Left lung (tissue), 4 donors: ENCODE measurements at regions not wholly inside any gene's neighbourhood (a gene's known extent, or its start where the extent isn't known, plus 50 kb on each side); places are given as distances from the start of the nearest gene placed in this dataset.

Source experiments
- ATAC-seq: fragments of 200-7000 bp; cut with Tn5 transposase; one replicate; pipeline ENCODE4 v1.9.1; 2020; ENCODE audit warnings: moderate library complexity
- DNase-seq, 4 donors: peaks; one replicate each; pipeline ENCODE4 v3.0.0-alpha.2; 2013 to 2020
- H3K27ac ChIP-seq, 2 donors: fragments of 200-600 bp; sonication (generic) in 1 of 2; one replicate each; pipeline versions ENCODE4 v1.5.0 to v1.8.0; 2020 to 2021
- H3K27me3 ChIP-seq, 2 donors: fragments of 200-600 bp; sonication (generic) in 1 of 2; one replicate each; pipeline versions ENCODE4 v1.5.0 to v1.8.0; 2020 to 2021
- H3K36me3 ChIP-seq, 2 donors: fragments of 200-600 bp; sonication (generic) in 1 of 2; one replicate each; pipeline versions ENCODE4 v1.5.0 to v1.8.0; 2020 to 2021
- H3K4me1 ChIP-seq, 2 donors: fragments of 200-600 bp; one replicate each; pipeline ENCODE4 v1.8.0; 2021
- H3K4me3 ChIP-seq, 2 donors: fragments of 200-600 bp; sonication (generic) in 1 of 2; one replicate each; pipeline versions ENCODE4 v1.5.0 to v1.8.0; 2020 to 2021; ENCODE audit warnings: mild to moderate bottlenecking in 1 of 2
- H3K9me3 ChIP-seq, 2 donors: fragments of 200-600 bp; sonication (generic) in 1 of 2; one replicate each; pipeline versions ENCODE4 v1.5.0 to v1.8.0; 2020 to 2021
- CTCF ChIP-seq, 2 donors: fragments of 200-600 bp; sonication (generic) in 1 of 2; IDR thresholded peaks; one replicate each; pipeline versions ENCODE4 v1.5.0 to v1.8.0; 2021; ENCODE audit warnings: antibody characterized with exemption in 2 of 2
- intact Hi-C, 2 donors: fragments of 100-400 bp; cut with DNase I; formaldehyde crosslinking; loops; one replicate each; pipeline versions ENCODE4 v1.11.2 to v1.14.2; 2022
- donor health status: DM: no; HTN: yes; CAD: no.
- donor health status: DM: no; HTN: no; CAD: no.

- no peaks in the 10 kb centered on the region for H3K9me3 ChIP-seq
- H3K4me3 ChIP-seq = no peak overlapping the region
- H3K27ac ChIP-seq = peak overlapping the region in 1 of 2 donors; percentile 93
- H3K27me3 ChIP-seq = no peaks in the 10 kb centered on the region
- peaks cover 0 to 28% of the 10 kb centered on the region in 2 donors for H3K4me1 ChIP-seq
- intact Hi-C loops = no loop called here
- DNase-seq = peak in 1 of 4 donors; percentile 63
- H3K36me3 ChIP-seq = no peaks in the 10 kb centered on the region
- ATAC-seq = peak; percentile 59
- no peak for TF ChIP-seq CTCF (IDR thresholded peaks at IDR 0.05)
Observed at GRCh38 chr6:109891924-109892323, 86.2 kb upstream of the GPR6 start.

GRCh38 chr6:109892451-109893435 is 85.4 kb upstream of the GPR6 start:
- H3K27ac ChIP-seq = peak overlapping the region; percentile 61 to 93
- peak; percentile 78 for ATAC-seq

GRCh38 chr6:109893606-109894005 is 84.5 kb upstream of the GPR6 start:
- Histone ChIP-seq H3K4me1 (peaks cover 0 to 28% of the 10 kb centered on the region in 2 donors), H3K27ac (peak overlapping the region; percentile 61 to 93), H3K4me3 (no peak overlapping the region), H3K9me3 (no peaks in the 10 kb centered on the region), H3K36me3 (no peaks in the 10 kb centered on the region), H3K27me3 (no peaks in the 10 kb centered on the region)
- ATAC-seq (no peak), DNase-seq (no peak)
- TF ChIP-seq CTCF (IDR thresholded peaks at IDR 0.05) = no peak
- intact Hi-C loops = no loop called here

More at GRCh38 chr6:109892451-109893435, 85.4 kb upstream of the GPR6 start:
- intact Hi-C loops = no loop called here
- no peaks in the 10 kb centered on the region for H3K36me3 ChIP-seq
- no peak for TF ChIP-seq CTCF (IDR thresholded peaks at IDR 0.05)
- H3K27me3 ChIP-seq = no peaks in the 10 kb centered on the region
- DNase-seq = peak in 3 of 4 donors; percentile 29 to 78 (median 33)
- H3K9me3 ChIP-seq = no peaks in the 10 kb centered on the region
- H3K4me1 ChIP-seq = peaks cover 0 to 28% of the 10 kb centered on the region in 2 donors
- no peak overlapping the region for H3K4me3 ChIP-seq

- TF ChIP-seq CTCF (IDR thresholded peaks at IDR 0.05) = no peak
- peaks cover 0 to 28% of the 10 kb centered on the region in 2 donors for H3K4me1 ChIP-seq
- no peak overlapping the region for H3K4me3 ChIP-seq
- H3K36me3 ChIP-seq = no peaks in the 10 kb centered on the region
- no peaks in the 10 kb centered on the region for H3K9me3 ChIP-seq
- DNase-seq (no peak), ATAC-seq (peak; percentile 43)
- no peaks in the 10 kb centered on the region for H3K27me3 ChIP-seq
- intact Hi-C loops = no loop called here
- H3K27ac ChIP-seq = peak overlapping the region; percentile 61 to 93
Observed at GRCh38 chr6:109894181-109894580, 83.9 kb upstream of the GPR6 start.

GRCh38 chr6:109896341-109896740 is 81.8 kb upstream of the GPR6 start:
- Histone ChIP-seq H3K9me3 (no peaks in the 10 kb centered on the region), H3K27ac (no peak overlapping the region), H3K4me1 (peaks cover 0 to 27% of the 10 kb centered on the region in 2 donors), H3K4me3 (no peak overlapping the region), H3K27me3 (no peaks in the 10 kb centered on the region), H3K36me3 (no peaks in the 10 kb centered on the region)
- TF ChIP-seq CTCF (IDR thresholded peaks at IDR 0.05) = no peak
- intact Hi-C loops = no loop called here
- ATAC-seq = no peak
- no peak for DNase-seq
